ENCODE measurements at regions not wholly inside any gene's neighbourhood (a gene's known extent, or its start where the extent isn't known, plus 50 kb on each side); places are given as distances from the start of the nearest gene placed in this dataset.

GRCh38 chr17:36761203-36761950 lies 160.0 kb downstream of the MRM1 start:
- no peak for DNase-seq

GRCh38 chr17:36765436-36766043 lies 164.2 kb downstream of the MRM1 start:
- DNase-seq = no peak

GRCh38 chr17:36768394-36768793 lies 167.0 kb downstream of the MRM1 start:
- DNase-seq = no peak

- DNase-seq = no peak
Measured at GRCh38 chr17:36773039-36773438, 164.2 kb upstream of the LHX1 start.

GRCh38 chr17:36777118-36777517 lies 160.2 kb upstream of the LHX1 start:
- peak; percentile 13 for DNase-seq

- no peak for DNase-seq
Measured at GRCh38 chr17:36778448-36778847, 158.8 kb upstream of the LHX1 start.

- no peak for DNase-seq
Measured at GRCh38 chr17:36779550-36779949, 157.7 kb upstream of the LHX1 start.

- no peak for DNase-seq
Measured at GRCh38 chr17:36784633-36785032, 152.6 kb upstream of the LHX1 start.

- no peak for DNase-seq
Measured at GRCh38 chr17:36786867-36787266, 150.4 kb upstream of the LHX1 start.

- DNase-seq = no peak
Measured at GRCh38 chr17:36791150-36791941, 145.9 kb upstream of the LHX1 start.

GRCh38 chr17:36791942-36792475 lies 145.3 kb upstream of the LHX1 start:
- no peak for DNase-seq

GRCh38 chr17:36792849-36793248 lies 144.4 kb upstream of the LHX1 start:
- no peak for DNase-seq

GRCh38 chr17:36793976-36794375 lies 143.3 kb upstream of the LHX1 start:
- no peak for DNase-seq

- no peak for DNase-seq
Measured at GRCh38 chr17:36807496-36808179, 129.6 kb upstream of the LHX1 start.

- no peak for DNase-seq
Measured at GRCh38 chr17:36808180-36808661, 129.1 kb upstream of the LHX1 start.

- DNase-seq = no peak
Measured at GRCh38 chr17:36812762-36813161, 124.5 kb upstream of the LHX1 start.

- no peak for DNase-seq
Measured at GRCh38 chr17:36813357-36813756, 123.9 kb upstream of the LHX1 start.

- DNase-seq = no peak
Measured at GRCh38 chr17:36813957-36814563, 123.2 kb upstream of the LHX1 start.

GRCh38 chr17:36814958-36815357 lies 122.3 kb upstream of the LHX1 start:
- DNase-seq = no peak

- no peak for DNase-seq
Measured at GRCh38 chr17:36816214-36816906, 120.9 kb upstream of the LHX1 start.

- DNase-seq = no peak
Measured at GRCh38 chr17:36816907-36817288, 120.4 kb upstream of the LHX1 start.
